B cell (primary cell): ENCODE measurements at regions not wholly inside any gene's neighbourhood (a gene's known extent, or its start where the extent isn't known, plus 50 kb on each side); places are given as distances from the start of the nearest gene placed in this dataset.

ENCODE experiments used
- ATAC-seq: fragments of 200-7000 bp; cut with Tn5 transposase; one replicate; pipeline ENCODE4 v1.10.0; 2021; ENCODE audit warnings: low read depth, mild to moderate bottlenecking, moderate number of reproducible peaks, moderate library complexity
- CTCF ChIA-PET: fragments of 350-600 bp; sonication (Branson Sonifier 250); formaldehyde crosslinking; loops from one replicate; lab custom pipeline; 2021; ENCODE audit warnings: antibody characterized with exemption, inconsistent platforms; lab: Charles Lee
- POLR2A ChIA-PET: fragments of 350-600 bp; sonication (Branson Sonifier 250); formaldehyde crosslinking; loops from one replicate; lab custom pipeline; 2021; ENCODE audit warnings: antibody characterized with exemption; lab: Charles Lee
- DNase-seq: peaks from one replicate; pipeline ENCODE4 v3.0.0; 2013
- H2AFZ ChIP-seq: 2 replicates; pipeline ENCODE4 v1.6.1; 2012; ENCODE audit warnings: mild to moderate bottlenecking, low read depth, low read length; ENCODE audit not compliant: insufficient read depth, poor library complexity, severe bottlenecking
- H3K27ac ChIP-seq, 2 donors: 1 replicate in 1 of 2; 2 replicates in 1 of 2; pipeline ENCODE4 v1.5.1; 2012 to 2013; ENCODE audit warnings: low read length in 2 of 2, mild to moderate bottlenecking in 2 of 2, moderate library complexity in 1 of 2
- H3K27me3 ChIP-seq, 4 experiments: fragments of 200-600 bp in 1 of 4; sonication (generic) in 1 of 4; replicated peaks in 1 of 4; 1 replicate in 2 of 4; 2 replicates in 2 of 4; pipeline versions ENCODE4 v1.6.1 to v1.7.0; 2013 to 2016; ENCODE audit warnings: low read length in 3 of 4, mild to moderate bottlenecking in 2 of 4, mixed read lengths in 1 of 4, moderate library complexity in 1 of 4; ENCODE audit not compliant: insufficient read depth in 4 of 4, control insufficient read depth in 3 of 4; ENCODE audit errors: control extremely low read depth in 1 of 4
- H3K36me3 ChIP-seq, 2 experiments: replicated peaks in 1 of 2; 1 replicate in 1 of 2; 2 replicates in 1 of 2; pipeline versions ENCODE4 v1.6.1 to v1.7.1; 2013; ENCODE audit warnings: low read length in 1 of 2; ENCODE audit not compliant: insufficient read depth in 2 of 2, control insufficient read depth in 1 of 2; ENCODE audit errors: control extremely low read depth in 1 of 2, extremely low read depth in 1 of 2
- H3K4me1 ChIP-seq, 2 donors: fragments of 200-600 bp in 1 of 2; sonication (generic) in 1 of 2; 1 replicate in 1 of 2; 2 replicates in 1 of 2; pipeline versions ENCODE4 v1.5.1 to v1.6.1; 2013 to 2017; ENCODE audit warnings: low read length in 2 of 2; ENCODE audit not compliant: control insufficient read depth in 2 of 2, insufficient read depth in 2 of 2
- H3K4me2 ChIP-seq: replicated peaks from 2 replicates; pipeline ENCODE3; 2012; ENCODE audit warnings: mild to moderate bottlenecking, low read depth, low read length; ENCODE audit not compliant: poor library complexity, severe bottlenecking
- H3K4me3 ChIP-seq, 5 experiments: fragments of 200-600 bp in 1 of 5; sonication (generic) in 1 of 5; 1 replicate in 3 of 5; 2 replicates in 2 of 5; pipeline versions ENCODE4 v1.5.1 to v1.7.0; 2011 to 2016; ENCODE audit warnings: low read length in 4 of 5, mild to moderate bottlenecking in 4 of 5, low read depth in 2 of 5, control low read depth in 1 of 5, moderate library complexity in 1 of 5; ENCODE audit not compliant: insufficient read depth in 1 of 5; ENCODE audit errors: control extremely low read depth in 1 of 5, extremely low read depth in 1 of 5
- H3K79me2 ChIP-seq: fragments of 200-600 bp; sonication (generic); one replicate; pipeline ENCODE4 v1.6.0; 2016; ENCODE audit warnings: low read length; ENCODE audit not compliant: control insufficient read depth, insufficient read depth
- H3K9ac ChIP-seq: fragments of 200-600 bp; sonication (generic); 2 replicates; pipeline ENCODE4 v1.6.1; 2017; ENCODE audit warnings: mild to moderate bottlenecking, low read length, moderate library complexity
- H3K9me3 ChIP-seq, 3 donors: one replicate each; pipeline versions ENCODE4 v1.6.1 to v1.7.1; 2013; ENCODE audit warnings: low read length in 2 of 3; ENCODE audit not compliant: control insufficient read depth in 2 of 3, insufficient read depth in 1 of 3; ENCODE audit errors: control extremely low read depth in 1 of 3
- H4K20me1 ChIP-seq: 2 replicates; pipeline ENCODE4 v1.6.0; 2012; ENCODE audit warnings: mild to moderate bottlenecking, low read length; ENCODE audit not compliant: insufficient read depth, control insufficient read depth, poor library complexity, severe bottlenecking
- H3K27ac Mint-ChIP-seq: one replicate; pipeline ENCODE4 v1.8.0; 2021; ENCODE audit warnings: mixed read lengths
- H3K27me3 Mint-ChIP-seq: one replicate; pipeline ENCODE4 v1.8.0; 2021; ENCODE audit warnings: mixed read lengths
- H3K4me1 Mint-ChIP-seq: one replicate; pipeline ENCODE4 v1.8.0; 2021; ENCODE audit warnings: mixed read lengths
- H3K4me3 Mint-ChIP-seq: one replicate; pipeline ENCODE4 v1.8.0; 2021; ENCODE audit warnings: mixed read lengths
- H3K9me3 Mint-ChIP-seq: one replicate; pipeline ENCODE4 v1.8.0; 2022; ENCODE audit warnings: mixed read lengths; ENCODE audit not compliant: insufficient read depth
- EZH2 ChIP-seq: IDR thresholded peaks from 2 replicates; pipeline ENCODE4 v1.6.1; 2012; ENCODE audit warnings: borderline replicate concordance, low read depth, mild to moderate bottlenecking, moderate library complexity, low read length; ENCODE audit not compliant: insufficient read depth, poor library complexity, severe bottlenecking
- WGBS: methylation state at CpG from one replicate; pipeline ENCODE4 v1.1.5; 2013; ENCODE audit warnings: missing lambda C conversion rate; ENCODE audit not compliant: insufficient coverage; 5-methylcytosine and 5-hydroxymethylcytosine counted together
- intact Hi-C: fragments of 100-400 bp; cut with micrococcal nuclease; formaldehyde crosslinking; loops from one replicate; pipeline ENCODE4 v1.10.0; 2022
- TF ChIP-seq, protein P1 (sequence below): fragments of 200-600 bp; IDR thresholded peaks from one replicate; pipeline ENCODE4 v1.8.0; 2022; ENCODE audit warnings: antibody characterized with exemption, mild to moderate bottlenecking

DNA sequence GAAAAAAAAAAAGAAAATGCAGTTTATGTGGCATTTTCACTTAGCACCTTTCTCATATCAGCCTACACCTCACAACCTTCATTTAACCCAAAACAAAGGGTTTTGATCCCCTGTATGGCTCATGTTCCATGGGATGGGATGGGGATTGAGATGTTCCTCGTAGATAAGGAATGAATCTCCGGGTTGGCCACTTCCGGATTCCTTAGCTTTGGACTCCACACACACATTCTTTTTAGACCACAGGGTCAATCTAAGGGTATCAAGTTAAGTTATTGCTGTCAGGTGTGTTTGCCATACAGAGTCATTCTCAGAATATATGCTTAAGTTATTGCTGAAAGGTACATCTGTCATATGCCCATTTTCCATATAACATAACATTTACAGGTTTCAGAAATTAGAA is 301.4 kb upstream of the TGFBR2 start:
- WGBS, result no CpG with 5 or more reads among the region's 3 CpGs
- Histone ChIP-seq H3K79me2 (no peaks in the 10 kb centered on the region), H4K20me1 (no peaks in the 10 kb centered on the region), H3K36me3 (no peaks in the 10 kb centered on the region), H3K4me2 (no peak overlapping the region), H3K4me3 (no peak overlapping the region), H3K9ac (no peak overlapping the region), H3K4me1 (no peaks in the 10 kb centered on the region), H3K27me3 (no peaks in the 10 kb centered on the region), H2AFZ (no peak overlapping the region), H3K27ac (no peak overlapping the region), H3K9me3 (peaks cover 0 to 3% (median 2%) of the 10 kb centered on the region in 3 donors)
- TF ChIP-seq EZH2, result no peak
- TF ChIP-seq, protein P1, sequence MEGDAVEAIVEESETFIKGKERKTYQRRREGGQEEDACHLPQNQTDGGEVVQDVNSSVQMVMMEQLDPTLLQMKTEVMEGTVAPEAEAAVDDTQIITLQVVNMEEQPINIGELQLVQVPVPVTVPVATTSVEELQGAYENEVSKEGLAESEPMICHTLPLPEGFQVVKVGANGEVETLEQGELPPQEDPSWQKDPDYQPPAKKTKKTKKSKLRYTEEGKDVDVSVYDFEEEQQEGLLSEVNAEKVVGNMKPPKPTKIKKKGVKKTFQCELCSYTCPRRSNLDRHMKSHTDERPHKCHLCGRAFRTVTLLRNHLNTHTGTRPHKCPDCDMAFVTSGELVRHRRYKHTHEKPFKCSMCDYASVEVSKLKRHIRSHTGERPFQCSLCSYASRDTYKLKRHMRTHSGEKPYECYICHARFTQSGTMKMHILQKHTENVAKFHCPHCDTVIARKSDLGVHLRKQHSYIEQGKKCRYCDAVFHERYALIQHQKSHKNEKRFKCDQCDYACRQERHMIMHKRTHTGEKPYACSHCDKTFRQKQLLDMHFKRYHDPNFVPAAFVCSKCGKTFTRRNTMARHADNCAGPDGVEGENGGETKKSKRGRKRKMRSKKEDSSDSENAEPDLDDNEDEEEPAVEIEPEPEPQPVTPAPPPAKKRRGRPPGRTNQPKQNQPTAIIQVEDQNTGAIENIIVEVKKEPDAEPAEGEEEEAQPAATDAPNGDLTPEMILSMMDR, result no peak
- peaks cover 6% of the 10 kb centered on the region for H3K9me3 Mint-ChIP-seq
- H3K27me3 Mint-ChIP-seq, result no peaks in the 10 kb centered on the region
- ChIA-PET CTCF (no interaction called here), POLR2A (no interaction called here)
- DNase-seq (no peak), ATAC-seq (no peak)
- no peak overlapping the region for H3K4me3 Mint-ChIP-seq
- H3K4me1 Mint-ChIP-seq, result no peaks in the 10 kb centered on the region
- intact Hi-C loops, result no loop called here
- H3K27ac Mint-ChIP-seq, result no peak overlapping the region

DNA sequence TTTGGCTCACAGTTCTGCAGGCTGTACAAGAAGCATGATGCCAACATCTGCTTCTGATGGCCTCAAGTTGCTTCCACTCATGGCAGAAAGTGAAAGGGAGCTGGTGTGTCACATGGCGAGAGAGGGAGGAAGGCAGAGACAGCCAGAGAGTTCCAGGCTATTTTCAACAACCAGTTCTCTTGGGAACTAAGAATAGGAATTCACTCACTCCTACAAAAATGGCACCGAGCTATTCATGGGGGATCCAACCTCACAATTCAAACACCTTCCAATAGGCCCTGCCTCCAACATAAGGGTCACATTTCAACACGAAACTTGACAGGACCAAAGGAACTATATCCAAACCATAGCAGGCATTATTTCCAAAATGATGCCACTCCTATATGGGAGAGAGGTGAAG is 299.5 kb upstream of the TGFBR2 start:
- Histone ChIP-seq H3K27ac (no peak overlapping the region), H3K4me2 (no peak overlapping the region), H3K9me3 (peaks cover 0 to 3% (median 2%) of the 10 kb centered on the region in 3 donors), H4K20me1 (no peaks in the 10 kb centered on the region), H3K27me3 (no peaks in the 10 kb centered on the region), H3K79me2 (no peaks in the 10 kb centered on the region), H3K36me3 (no peaks in the 10 kb centered on the region), H2AFZ (no peak overlapping the region), H3K4me1 (no peaks in the 10 kb centered on the region), H3K9ac (no peak overlapping the region), H3K4me3 (no peak overlapping the region)
- DNase-seq (no peak), ATAC-seq (no peak)
- peaks cover 6% of the 10 kb centered on the region for H3K9me3 Mint-ChIP-seq
- ChIA-PET CTCF (no interaction called here), POLR2A (no interaction called here)
- no peaks in the 10 kb centered on the region for H3K27me3 Mint-ChIP-seq
- 88% methylated on average over 1 of the region's 3 CpGs for WGBS
- intact Hi-C loops, result no loop called here
- H3K27ac Mint-ChIP-seq, result no peak overlapping the region
- no peak for TF ChIP-seq EZH2
- TF ChIP-seq, protein P1, result no peak
- no peak overlapping the region for H3K4me3 Mint-ChIP-seq
- H3K4me1 Mint-ChIP-seq, result no peaks in the 10 kb centered on the region
